ENCODE measurements at regions not wholly inside any gene's neighbourhood (a gene's known extent, or its start where the extent isn't known, plus 50 kb on each side); places are given as distances from the start of the nearest gene placed in this dataset.
"Not testable (repeated sequence)": the region's sequence is repeated elsewhere in the genome, so short reads cannot be mapped to it uniquely, and the experiment has no call there.

GRCh38 chr16:54879681-54880080, 51.0 kb upstream of the IRX5 start:
- no peak for DNase-seq

GRCh38 chr16:54878301-54878700, 52.4 kb upstream of the IRX5 start:
- DNase-seq, result no peak

DNA sequence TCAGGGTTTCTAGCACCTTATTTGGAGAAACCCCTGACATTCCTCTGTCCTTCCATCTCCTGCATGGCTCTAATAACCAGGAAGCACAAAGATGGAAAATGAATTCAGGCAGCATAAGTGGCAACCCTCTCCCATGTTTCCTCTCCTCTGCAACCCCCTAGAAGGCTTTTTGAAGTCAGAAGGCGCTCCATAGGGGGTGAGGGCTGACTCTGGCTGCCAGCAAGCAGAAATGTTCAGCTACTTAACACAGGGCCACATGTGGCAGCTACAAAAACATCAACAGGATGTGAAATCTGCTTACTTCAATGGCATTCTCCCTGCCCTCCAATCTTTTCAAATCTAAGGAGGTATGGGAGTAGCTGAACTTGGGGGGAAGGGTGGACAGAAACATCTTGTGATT, 55.2 kb upstream of the IRX5 start:
- no peak for DNase-seq

DNA sequence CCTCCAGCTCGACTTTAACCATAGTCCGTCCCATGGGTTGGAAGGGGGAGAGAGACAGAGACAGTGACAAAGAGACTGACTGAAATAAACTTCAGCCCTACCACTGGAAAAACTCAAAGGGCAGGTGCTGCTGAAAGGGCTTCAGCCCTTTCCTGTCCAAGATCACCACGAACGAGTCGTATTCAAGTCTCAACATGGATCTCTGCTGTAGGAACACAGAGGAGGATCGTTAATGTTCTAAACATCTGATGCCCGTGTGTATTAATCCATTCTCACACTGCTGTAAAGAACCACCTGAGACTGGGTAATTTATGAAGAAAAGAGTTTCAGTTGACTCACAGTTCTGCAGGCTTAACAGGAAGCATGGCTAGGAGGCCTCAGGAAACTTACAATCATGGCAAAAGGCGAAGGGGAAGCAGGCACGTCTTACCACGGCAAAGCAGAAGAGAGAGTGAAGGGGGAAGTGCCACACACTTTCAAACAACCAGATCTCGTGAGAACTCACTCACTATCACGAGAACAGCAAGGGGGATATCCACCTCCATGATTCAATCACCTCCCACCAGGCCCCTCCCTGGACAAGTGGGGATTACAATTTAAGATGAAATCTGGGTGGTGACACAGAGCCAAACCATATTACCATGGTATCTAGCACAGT, 56.8 kb upstream of the IRX5 start:
- not testable (repeated sequence) for DNase-seq

DNA sequence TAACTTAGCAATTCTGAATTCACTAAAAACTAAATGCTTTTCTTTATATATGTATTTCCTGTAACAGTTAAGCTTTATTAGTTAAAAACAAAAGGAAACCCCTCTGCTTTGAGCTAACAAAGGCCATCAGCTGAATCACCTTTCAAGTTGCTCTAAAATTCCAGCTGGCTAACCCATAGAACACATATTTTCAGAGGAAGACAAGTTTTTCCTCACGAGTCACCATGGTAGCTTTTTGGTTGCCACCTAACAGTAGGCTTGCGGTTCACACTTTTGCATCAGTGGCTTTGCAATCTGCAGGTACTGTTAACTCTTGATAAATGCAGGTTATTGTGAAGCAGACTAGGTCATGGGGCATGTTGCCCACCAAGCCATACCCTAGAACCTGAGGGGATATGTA, 57.6 kb upstream of the IRX5 start:
- no peak for DNase-seq

DNA sequence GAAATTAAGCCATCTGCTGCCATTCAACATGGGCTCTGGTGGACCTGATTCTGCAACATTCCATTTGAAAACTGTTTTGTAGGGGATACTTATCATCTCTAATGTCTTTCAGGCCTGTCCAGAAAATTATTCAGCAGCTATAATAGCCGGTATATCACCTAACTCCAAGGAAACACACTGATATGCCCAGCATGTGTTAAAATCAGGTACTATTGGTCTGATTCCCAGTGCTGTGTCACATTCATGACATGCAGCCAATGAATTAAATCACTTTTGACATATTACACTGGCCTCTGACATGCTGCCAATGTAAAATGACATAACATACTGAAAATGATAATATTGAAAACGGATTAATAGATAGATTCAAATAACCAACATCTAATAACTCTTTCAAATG, 60.5 kb upstream of the IRX5 start:
- no peak for DNase-seq

DNA sequence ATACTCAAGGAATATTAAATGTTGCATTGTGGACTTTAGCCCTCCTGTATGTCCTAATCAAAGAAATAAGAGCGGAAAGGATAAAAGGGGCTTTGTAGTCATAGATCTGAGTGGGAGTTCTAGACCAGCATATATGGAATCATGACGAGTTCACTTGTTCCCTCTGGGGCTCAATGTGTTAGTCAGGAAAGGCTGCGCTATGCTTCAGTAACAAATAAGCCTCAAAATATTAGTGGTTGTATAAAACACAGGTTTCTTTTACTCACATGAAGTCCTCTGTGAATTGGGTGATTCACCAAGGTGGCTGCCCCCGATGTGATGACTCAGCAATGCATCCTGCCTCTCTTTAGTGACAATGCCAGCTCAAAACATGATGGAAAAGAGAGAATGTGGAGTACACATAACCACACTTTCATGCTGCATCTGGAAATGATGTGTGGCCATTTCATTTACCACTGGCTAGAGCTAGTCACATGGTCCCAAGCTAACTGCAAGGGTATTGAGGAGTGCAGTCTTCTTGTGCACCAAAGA, 63.3 kb upstream of the IRX5 start:
- peak; percentile 27 for DNase-seq

- DNase-seq, result no peak
Observed at GRCh38 chr16:54862529-54862928, 68.1 kb upstream of the IRX5 start.

- no peak for DNase-seq
Observed at GRCh38 chr16:54856871-54857270, 73.8 kb upstream of the IRX5 start.

DNA sequence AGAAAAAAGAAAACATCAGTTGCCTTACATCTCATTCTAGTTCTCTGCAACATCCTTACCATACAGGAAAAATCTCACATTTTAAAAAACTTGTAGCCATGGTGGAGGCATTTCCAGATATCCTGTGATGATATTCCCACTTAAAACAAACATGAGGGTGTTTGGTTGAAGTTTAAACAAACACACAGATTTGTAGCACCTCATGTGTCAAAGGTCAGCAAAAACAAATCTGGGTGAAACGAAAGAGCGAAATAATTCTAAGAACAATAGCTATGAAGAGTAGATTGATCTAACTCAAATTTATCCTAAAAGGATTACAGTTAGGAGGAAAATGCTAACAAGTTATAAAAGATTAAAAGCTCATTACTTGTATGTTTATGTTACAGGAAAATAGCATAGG, 83.1 kb upstream of the IRX5 start:
- no peak for DNase-seq

DNA sequence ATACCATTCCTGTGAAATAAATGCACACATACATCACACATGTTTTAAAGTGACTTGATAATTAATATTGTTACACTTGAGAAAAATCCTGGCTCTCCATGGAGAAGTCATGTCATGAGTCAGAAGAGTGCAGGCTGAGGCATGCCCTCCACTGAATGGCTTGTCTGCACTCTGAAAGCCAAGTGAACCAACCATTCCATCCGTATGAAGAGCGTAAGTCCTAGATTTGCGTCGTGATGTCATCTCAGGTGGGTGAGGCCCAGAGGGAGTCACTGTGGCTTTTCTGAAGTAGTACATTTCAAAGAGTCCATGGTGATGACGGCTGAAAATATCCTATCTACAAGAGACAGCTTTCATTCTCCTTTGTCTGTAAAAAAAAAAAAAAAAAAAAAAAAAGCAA, 83.5 kb upstream of the IRX5 start:
- no peak for DNase-seq

DNA sequence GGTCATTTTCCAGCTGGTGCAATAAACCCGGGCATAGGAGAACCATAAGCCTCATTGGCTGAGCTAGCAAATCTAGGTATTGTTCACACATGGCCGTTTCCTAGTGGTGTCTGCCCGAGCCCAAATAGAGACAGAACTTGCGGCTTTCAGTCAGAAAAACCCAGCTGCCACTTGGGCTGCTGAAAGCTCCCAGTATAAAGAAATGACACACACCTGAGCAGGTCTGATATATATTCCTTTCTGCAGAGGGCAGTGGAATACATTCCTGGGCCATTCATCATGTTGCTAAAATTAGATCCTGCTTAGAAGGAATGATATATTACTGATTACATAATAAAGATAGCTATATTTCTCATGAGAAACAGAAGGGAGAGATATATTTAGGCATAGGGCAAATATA, 83.9 kb upstream of the IRX5 start:
- DNase-seq, result no peak

DNA sequence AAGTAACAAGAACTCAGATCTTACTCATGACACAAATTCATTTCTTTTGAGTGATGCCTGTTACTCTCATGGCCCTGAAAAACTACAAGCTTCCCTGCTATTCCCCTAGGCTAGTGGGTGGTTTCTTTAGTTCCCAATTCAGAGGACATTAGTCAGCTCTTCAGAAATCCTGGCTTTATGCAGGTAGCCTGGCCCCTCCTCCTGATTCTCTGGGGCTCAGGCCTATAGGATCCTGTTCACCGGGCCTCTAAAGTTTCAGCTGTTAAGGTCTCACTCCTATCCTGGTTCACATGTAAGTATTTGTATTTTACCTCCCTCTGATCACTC, 87.3 kb upstream of the IRX5 start:
- DNase-seq, result no peak

DNA sequence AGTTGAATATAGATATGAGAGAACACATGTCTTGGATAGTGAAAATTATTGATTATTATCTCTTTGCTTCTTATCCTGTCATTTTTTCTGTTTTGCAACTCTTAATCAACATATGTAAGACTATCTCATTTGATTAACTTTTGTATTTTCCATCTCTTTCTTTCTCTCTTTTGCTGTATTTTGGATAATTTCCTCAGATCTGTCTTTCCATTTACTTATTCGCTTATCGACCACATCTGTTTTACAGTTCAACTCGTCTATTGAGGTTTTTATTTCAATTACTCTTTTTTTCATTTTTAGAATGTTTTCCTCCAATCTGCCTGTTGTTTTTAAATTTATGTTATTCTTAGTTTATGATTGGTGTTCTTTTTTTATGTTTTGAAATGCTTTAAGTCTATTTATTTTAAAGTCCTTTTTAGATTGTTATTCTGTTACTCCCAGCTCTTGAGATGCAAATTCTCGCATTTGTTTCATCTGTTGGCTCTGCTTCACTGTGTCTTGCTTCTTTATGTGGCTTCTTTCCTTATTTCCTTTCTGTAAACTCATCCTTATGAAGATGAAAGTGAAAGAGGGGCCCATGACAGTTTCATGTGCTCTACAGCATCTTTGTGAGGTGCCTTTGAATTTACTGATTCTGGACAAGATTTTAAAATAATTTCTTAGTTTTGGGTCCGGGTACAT, 87.8 kb upstream of the IRX5 start:
- DNase-seq, result no peak

GRCh38 chr16:54829691-54830090, 101.0 kb upstream of the IRX5 start:
- no peak for DNase-seq

DNA sequence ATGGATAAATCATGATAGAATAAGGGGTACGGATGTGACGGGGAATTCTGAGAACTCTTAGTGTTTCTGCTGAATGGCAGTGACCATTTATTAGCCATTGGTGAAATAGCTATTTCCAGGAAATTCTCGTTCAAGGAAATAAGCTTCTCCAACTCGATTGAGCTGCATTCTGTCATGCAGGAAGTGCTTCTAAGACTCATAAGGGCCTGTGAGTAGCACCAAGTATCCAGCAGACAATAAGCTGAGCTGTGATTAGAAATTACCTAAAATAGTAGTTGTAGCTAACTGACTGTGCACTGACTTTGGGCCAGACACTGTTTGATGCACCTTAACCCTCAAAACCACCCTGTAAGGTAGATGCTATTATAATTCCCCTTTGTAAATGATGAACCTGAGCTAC, 107.8 kb upstream of the IRX5 start:
- no peak for DNase-seq

DNA sequence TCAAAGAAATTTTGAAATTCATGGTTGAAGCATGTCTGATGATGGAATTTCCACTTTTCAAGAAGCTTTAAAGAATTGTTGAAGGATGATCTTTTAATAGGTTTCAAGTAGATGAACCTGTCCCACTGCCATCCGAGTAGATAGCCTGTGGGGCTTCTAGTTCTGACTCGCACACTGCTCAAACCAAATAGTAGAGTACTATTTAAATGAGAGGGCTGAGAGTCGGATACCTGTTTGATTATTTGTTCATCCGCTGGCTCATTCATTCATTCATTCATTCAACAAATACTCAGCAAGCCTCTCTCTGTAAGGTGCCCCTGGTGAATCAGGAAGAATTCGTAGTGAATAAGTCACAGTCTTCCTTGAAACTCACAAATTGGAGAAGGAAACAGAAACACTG, 108.2 kb upstream of the IRX5 start:
- no peak for DNase-seq

GRCh38 chr16:54821731-54822130, 108.9 kb upstream of the IRX5 start:
- no peak for DNase-seq

GRCh38 chr16:54817940-54818574, 112.6 kb upstream of the IRX5 start:
- no peak for DNase-seq

- DNase-seq, result no peak
Observed at GRCh38 chr16:54817432-54817831, 113.2 kb upstream of the IRX5 start.

GRCh38 chr16:54816471-54816870, 114.2 kb upstream of the IRX5 start:
- DNase-seq, result no peak

DNA sequence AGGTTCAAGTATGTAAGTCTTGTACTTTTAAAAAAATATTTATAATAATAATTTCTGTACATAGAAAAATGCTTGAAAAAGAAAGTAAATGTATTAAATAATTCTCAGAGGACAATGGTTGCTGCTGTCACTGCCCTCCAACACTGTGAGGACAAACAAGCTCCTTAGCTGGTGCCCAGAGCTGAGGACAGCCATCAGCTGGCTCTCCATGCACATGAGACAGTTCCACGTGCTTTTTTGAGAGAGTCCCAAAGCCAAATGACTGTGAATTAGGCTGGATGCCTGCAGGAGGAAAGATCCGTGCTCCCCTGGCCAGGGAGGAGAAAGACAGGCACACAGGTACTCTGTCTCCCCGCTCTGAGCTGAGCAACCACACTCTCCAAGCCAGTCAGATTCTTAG, 115.5 kb upstream of the IRX5 start:
- no peak for DNase-seq

GRCh38 chr16:54813778-54814177, 116.9 kb upstream of the IRX5 start:
- DNase-seq, result no peak

DNA sequence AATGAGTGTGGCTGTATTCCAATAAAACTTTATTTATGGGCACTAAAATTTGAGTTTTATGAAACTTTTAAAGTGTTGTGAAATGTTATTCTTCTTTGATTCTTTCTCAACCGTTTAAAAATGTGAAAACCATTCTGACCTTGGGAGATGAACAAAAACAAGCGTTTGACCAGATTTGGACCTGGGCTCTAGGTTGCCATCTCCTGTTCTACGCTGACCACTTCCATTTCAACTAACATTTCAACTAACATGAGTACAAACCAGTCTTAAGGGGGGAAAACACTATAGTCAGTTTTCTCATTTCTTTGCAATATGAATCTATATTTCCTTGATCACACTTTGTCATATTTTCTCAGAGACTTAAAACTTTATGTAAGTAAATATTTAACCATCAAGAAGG, 118.4 kb upstream of the IRX5 start:
- no peak for DNase-seq

- DNase-seq, result no peak
Observed at GRCh38 chr16:54808890-54809289, 121.8 kb upstream of the IRX5 start.

Data from activated CD4-positive, alpha-beta T cell treated with anti-CD3 and anti-CD28 coated beads for 48 hours (primary cell).